ENCODE measurements at regions not wholly inside any gene's neighbourhood (a gene's known extent, or its start where the extent isn't known, plus 50 kb on each side); places are given as distances from the start of the nearest gene placed in this dataset.
A peak's percentile ranks its signal among the peaks of the same experiment; 100 is the strongest.

GRCh38 chr6:27672113-27672799 is 199.4 kb upstream of the ZNF184 start (continued):
- no peak for TF ChIP-seq TP53 (CRISPR knock-in tag; conservative IDR thresholded peaks at IDR 0.05)
- TF ChIP-seq ELF3 (CRISPR knock-in tag; IDR thresholded peaks at IDR 0.05), result peak; percentile 87
- TF ChIP-seq AFF4 (CRISPR knock-in tag; IDR thresholded peaks at IDR 0.05), result no peak
- TF ChIP-seq KMT2B (CRISPR knock-in tag; IDR thresholded peaks at IDR 0.05), result peak; percentile 49
- TF ChIP-seq ZBTB25 (CRISPR knock-in tag; IDR thresholded peaks at IDR 0.05), result no peak
- TF ChIP-seq ZFP41 (CRISPR knock-in tag; IDR thresholded peaks at IDR 0.05; ENCODE audit: borderline replicate concordance), result no peak
- TF ChIP-seq ZNF431 (CRISPR knock-in tag; IDR thresholded peaks at IDR 0.05; ENCODE audit: borderline replicate concordance, low read depth), result peak; percentile 73; the same call in 1 of the 2 replicates
- no peak for TF ChIP-seq ZNF577 (CRISPR knock-in tag; IDR thresholded peaks at IDR 0.05; ENCODE audit: borderline replicate concordance, low read depth)
- no peak for TF ChIP-seq ZNF101 (CRISPR knock-in tag; IDR thresholded peaks at IDR 0.05; ENCODE audit: borderline replicate concordance, low read depth)
- TF ChIP-seq ZNF678 (CRISPR knock-in tag; IDR thresholded peaks at IDR 0.05), result no peak
- TF ChIP-seq MBD4 (IDR thresholded peaks at IDR 0.05; ENCODE audit: borderline replicate concordance, low read length), result no peak
- TF ChIP-seq MEIS2 (CRISPR knock-in tag; IDR thresholded peaks at IDR 0.05), result no peak
- no peak for TF ChIP-seq ZNF44 (CRISPR knock-in tag; IDR thresholded peaks at IDR 0.05)
- TF ChIP-seq ZKSCAN1 (IDR thresholded peaks at IDR 0.05; ENCODE audit: low read length), result 0 out of 2 replicates have a peak, but pooled peaks have one; percentile 54
- TF ChIP-seq ZKSCAN8 (CRISPR knock-in tag; IDR thresholded peaks at IDR 0.05; ENCODE audit: borderline replicate concordance), result peak; percentile 79
- TF ChIP-seq ZMAT3 (CRISPR knock-in tag; conservative IDR thresholded peaks at IDR 0.05), result peak; percentile 93
- no peak for TF ChIP-seq HNF4G (IDR thresholded peaks at IDR 0.05; ENCODE audit: borderline replicate concordance, low read depth, low read length)
- 0 out of 2 replicates have a peak, but pooled peaks have one; percentile 23 for TF ChIP-seq HNF4G (CRISPR knock-in tag; IDR thresholded peaks at IDR 0.05; ENCODE audit: borderline replicate concordance, low read depth)
- TF ChIP-seq ZNF160 (CRISPR knock-in tag; IDR thresholded peaks at IDR 0.05), result peak; percentile 64
- TF ChIP-seq ZBTB44 (CRISPR knock-in tag; IDR thresholded peaks at IDR 0.05), result no peak
- TF ChIP-seq BHLHE40 (IDR thresholded peaks at IDR 0.05; ENCODE audit: low read length), result no peak
- TF ChIP-seq CC2D1A (CRISPR knock-in tag; IDR thresholded peaks at IDR 0.05), result no peak
- TF ChIP-seq KDM2A (CRISPR knock-in tag; IDR thresholded peaks at IDR 0.05; ENCODE audit: borderline replicate concordance, low read depth), result peak; percentile 69
- no peak for TF ChIP-seq U2AF1 (optimal IDR thresholded peaks at IDR 0.05; ENCODE audit: low read depth, low read length)
- no peak for TF ChIP-seq ZNF720 (CRISPR knock-in tag; IDR thresholded peaks at IDR 0.05)
- TF ChIP-seq RAD51 (IDR thresholded peaks at IDR 0.05; ENCODE audit: borderline replicate concordance), result no peak
- TF ChIP-seq BORCS8-MEF2B (CRISPR knock-in tag; IDR thresholded peaks at IDR 0.05), result no peak; the same call in 1 of the 2 replicates

All from HepG2 (cell line).